ENCODE measurements at regions not wholly inside any gene's neighbourhood (a gene's known extent, or its start where the extent isn't known, plus 50 kb on each side); places are given as distances from the start of the nearest gene placed in this dataset.

DNA sequence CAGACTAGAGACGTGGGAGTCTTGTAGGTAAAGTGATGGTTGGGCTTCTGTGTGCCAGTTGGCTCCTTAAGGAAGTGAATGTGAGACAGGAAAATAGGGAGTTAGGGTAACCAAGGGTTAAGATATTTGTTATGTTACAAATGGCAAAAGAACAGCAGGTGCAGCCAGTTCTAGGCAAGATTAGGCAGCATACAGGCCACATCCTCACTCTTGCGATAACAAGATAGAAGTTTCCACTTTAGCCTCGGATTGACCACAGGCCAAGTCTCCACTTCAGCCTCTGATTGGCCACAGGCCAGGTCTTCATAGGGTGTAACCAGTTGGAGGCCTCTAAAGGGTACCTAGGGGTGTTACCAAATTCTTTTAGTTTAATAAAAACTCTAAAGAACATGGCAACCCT is 54.6 kb upstream of the ABCA1 start (continued):
- TF ChIP-seq, protein P1, sequence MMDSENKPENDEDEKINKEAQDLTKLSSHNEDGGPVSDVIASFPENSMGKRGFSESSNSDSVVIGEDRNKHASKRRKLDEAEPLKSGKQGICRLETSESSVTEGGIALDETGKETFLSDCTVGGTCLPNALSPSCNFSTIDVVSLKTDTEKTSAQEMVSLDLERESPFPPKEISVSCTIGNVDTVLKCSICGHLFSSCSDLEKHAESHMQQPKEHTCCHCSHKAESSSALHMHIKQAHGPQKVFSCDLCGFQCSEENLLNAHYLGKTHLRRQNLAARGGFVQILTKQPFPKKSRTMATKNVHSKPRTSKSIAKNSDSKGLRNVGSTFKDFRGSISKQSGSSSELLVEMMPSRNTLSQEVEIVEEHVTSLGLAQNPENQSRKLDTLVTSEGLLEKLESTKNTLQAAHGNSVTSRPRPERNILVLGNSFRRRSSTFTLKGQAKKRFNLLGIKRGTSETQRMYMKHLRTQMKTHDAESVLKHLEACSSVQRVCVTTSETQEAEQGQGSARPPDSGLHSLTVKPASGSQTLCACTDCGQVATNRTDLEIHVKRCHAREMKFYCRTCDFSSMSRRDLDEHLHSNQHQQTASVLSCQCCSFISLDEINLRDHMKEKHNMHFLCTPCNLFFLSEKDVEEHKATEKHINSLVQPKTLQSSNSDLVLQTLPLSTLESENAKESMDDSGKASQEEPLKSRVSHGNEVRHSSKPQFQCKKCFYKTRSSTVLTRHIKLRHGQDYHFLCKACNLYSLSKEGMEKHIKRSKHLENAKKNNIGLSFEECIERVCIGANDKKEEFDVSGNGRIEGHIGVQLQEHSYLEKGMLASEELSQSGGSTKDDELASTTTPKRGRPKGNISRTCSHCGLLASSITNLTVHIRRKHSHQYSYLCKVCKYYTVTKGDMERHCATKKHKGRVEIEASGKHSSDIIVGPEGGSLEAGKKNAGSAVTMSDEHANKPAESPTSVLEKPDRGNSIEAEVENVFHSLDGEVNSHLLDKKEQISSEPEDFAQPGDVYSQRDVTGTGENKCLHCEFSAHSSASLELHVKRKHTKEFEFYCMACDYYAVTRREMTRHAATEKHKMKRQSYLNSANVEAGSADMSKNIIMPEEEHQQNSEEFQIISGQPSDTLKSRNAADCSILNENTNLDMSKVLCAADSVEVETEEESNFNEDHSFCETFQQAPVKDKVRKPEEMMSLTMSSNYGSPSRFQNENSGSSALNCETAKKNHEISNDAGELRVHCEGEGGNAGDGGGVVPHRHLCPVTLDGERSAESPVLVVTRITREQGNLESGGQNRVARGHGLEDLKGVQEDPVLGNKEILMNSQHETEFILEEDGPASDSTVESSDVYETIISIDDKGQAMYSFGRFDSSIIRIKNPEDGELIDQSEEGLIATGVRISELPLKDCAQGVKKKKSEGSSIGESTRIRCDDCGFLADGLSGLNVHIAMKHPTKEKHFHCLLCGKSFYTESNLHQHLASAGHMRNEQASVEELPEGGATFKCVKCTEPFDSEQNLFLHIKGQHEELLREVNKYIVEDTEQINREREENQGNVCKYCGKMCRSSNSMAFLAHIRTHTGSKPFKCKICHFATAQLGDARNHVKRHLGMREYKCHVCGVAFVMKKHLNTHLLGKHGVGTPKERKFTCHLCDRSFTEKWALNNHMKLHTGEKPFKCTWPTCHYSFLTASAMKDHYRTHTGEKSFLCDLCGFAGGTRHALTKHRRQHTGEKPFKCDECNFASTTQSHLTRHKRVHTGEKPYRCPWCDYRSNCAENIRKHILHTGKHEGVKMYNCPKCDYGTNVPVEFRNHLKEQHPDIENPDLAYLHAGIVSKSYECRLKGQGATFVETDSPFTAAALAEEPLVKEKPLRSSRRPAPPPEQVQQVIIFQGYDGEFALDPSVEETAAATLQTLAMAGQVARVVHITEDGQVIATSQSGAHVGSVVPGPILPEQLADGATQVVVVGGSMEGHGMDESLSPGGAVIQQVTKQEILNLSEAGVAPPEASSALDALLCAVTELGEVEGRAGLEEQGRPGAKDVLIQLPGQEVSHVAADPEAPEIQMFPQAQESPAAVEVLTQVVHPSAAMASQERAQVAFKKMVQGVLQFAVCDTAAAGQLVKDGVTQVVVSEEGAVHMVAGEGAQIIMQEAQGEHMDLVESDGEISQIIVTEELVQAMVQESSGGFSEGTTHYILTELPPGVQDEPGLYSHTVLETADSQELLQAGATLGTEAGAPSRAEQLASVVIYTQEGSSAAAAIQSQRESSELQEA (IDR thresholded peaks at IDR 0.05; ENCODE audit: low read depth): no peak
- TF ChIP-seq NFIC (IDR thresholded peaks at IDR 0.05): peak; percentile 25; the same call in 1 of the 2 replicates

DNA sequence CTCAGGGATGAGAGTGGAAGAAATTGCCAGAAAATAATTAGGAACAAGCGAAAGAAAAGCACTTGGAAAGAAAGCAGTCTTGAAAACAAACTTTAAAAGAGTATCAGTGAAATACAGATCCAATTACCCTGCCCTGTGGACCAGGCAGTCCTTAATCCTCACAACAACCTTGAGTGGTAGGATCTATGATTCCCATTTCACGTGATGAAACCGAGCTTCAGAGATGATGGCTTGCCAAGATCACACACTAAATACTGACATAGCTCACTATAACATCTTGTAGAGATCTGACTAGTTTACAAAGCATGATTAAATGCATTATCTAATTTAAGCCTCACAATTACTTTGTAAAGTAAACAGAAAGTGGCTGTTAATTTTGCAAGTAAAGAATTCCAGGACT is 55.5 kb upstream of the ABCA1 start:
- in situ Hi-C loops (cut with MboI): no loop called here
- POLR2A ChIA-PET: interaction anchor here (1.8 kb wide), 1 partner anchor 10 kb away, joined by 3 read pairs; no protein-coding TSS in a partner anchor
- FAIRE-seq: no peak

More for the DNA sequence above, 55.5 kb upstream of the ABCA1 start:
- DNase-seq (ENCODE audit: extremely low read depth in 1 of 4, low spot score in 3 of 4) (no peak), ATAC-seq (no peak)
- H3K9me3 ChIP-seq (replicated peaks; ENCODE audit: control insufficient read depth, insufficient read depth, low read depth, low read length): no peaks in the 10 kb centered on the region
- H3K9ac ChIP-seq (ENCODE audit: insufficient read depth in 1 of 2, low read depth in 2 of 2, low read length in 2 of 2): no peak overlapping the region
- no peaks in the 10 kb centered on the region for H3K9me1 ChIP-seq (ENCODE audit: control insufficient read depth, insufficient read depth, low read length)
- no peak overlapping the region for H3K4me3 ChIP-seq
- H3K36me3 ChIP-seq (ENCODE audit: control insufficient read depth, insufficient read depth, low read length): no peaks in the 10 kb centered on the region
- CTCF ChIA-PET (ENCODE audit: low intra/inter-chr PET ratio): no interaction called here
- peaks cover 0 to 6% of the 10 kb centered on the region in 2 experiments; a peak in 2 of 5 replicates for H3K27me3 ChIP-seq (ENCODE audit: control insufficient read depth in 2 of 2, insufficient read depth in 2 of 2, low read length in 2 of 2)
- BruUV-seq (replicated peaks): no TSS peak
- no peaks in the 10 kb centered on the region; a peak in 2 of 5 replicates for H3K4me1 ChIP-seq (replicated peaks in 1 of 2; ENCODE audit: control insufficient read depth in 2 of 2, insufficient read depth in 2 of 2, low read length in 2 of 2)
- WGBS (ENCODE audit: insufficient coverage, low coverage, missing lambda C conversion rate): 0% methylated on average over 3 of the region's 3 CpGs
- H3K4me2 ChIP-seq (ENCODE audit: insufficient read depth, low read length): no peak overlapping the region
- H4K20me1 ChIP-seq (replicated peaks; ENCODE audit: control insufficient read depth, insufficient read depth, low read length): no peaks in the 10 kb centered on the region
- no peaks in the 10 kb centered on the region for H3K79me2 ChIP-seq (ENCODE audit: control insufficient read depth, insufficient read depth, low read length)
- H2AFZ ChIP-seq (ENCODE audit: low read depth, low read length): no peak overlapping the region
- no peak overlapping the region for H3K27ac ChIP-seq (ENCODE audit: extremely low read depth, low read depth, low read length)
- TF ChIP-seq ZNF644 (tag; IDR thresholded peaks at IDR 0.05; ENCODE audit: low read depth) (no peak), TFAM (CRISPR knock-in tag; conservative IDR thresholded peaks at IDR 0.05) (no peak)
- intact Hi-C loops (cut with micrococcal nuclease): no loop called here

All from K562 (cell line).